Fibroblast of mammary gland (primary cell): ENCODE measurements at regions not wholly inside any gene's neighbourhood (a gene's known extent, or its start where the extent isn't known, plus 50 kb on each side); places are given as distances from the start of the nearest gene placed in this dataset.

Source experiments
- DNase-seq: peaks from one replicate; pipeline ENCODE4 v3.0.0-alpha.2; 2010; ENCODE audit warnings: low read depth
- H3K4me3 ChIP-seq: 2 replicates; pipeline ENCODE4 v1.5.1; 2011; ENCODE audit warnings: low read depth, mild to moderate bottlenecking, low read length, moderate library complexity; ENCODE audit not compliant: control insufficient read depth
- TF ChIP-seq, protein P1 (sequence below): conservative IDR thresholded peaks from 2 replicates; pipeline ENCODE4 v1.5.1; 2011; ENCODE audit warnings: low read depth, low read length, inconsistent platforms; ENCODE audit not compliant: control insufficient read depth, insufficient read depth

DNA sequence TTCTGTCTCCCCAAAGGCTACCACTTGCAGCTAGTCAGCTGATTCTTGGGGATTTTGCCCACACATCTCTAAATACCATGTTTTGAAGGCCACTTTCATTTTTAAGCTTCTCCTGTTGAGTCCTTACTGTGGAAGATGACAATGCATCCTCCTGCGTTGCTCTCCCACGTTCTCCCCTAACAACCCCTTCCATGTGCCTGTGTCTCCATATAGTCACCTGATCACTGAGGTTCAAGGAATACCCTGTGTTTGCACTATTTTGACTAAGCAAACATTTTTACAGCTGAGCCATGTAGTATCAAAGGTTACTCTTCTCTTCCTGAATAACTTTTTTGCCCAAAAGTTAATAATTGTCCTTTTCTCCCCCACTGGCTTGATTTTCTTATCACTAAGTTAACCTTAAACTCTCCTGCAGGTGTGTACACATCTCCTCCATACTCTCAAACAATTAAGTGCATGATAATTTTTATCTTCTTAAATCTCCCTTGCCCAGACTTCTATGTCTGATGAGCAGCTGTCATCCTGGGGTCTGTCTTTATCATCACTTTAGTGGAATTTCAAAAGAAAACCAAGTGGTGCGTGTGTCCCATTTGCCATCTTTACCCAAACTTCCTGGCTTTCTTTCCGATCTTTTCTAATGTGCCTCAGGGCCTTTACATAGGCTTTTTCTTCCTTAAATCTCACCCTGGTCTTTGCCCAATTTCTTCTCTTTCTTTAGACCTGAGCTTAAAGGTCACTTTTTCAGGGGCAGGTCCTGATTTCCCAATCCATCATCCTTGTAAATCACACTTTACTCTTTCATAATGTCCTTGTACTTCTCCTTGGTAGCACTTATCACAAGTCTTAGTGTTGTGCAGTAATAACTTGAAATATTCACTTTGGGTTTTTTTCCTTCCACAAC is 85.2 kb upstream of the SPATS2L start:
- DNase-seq, result no peak
- TF ChIP-seq, protein P1, sequence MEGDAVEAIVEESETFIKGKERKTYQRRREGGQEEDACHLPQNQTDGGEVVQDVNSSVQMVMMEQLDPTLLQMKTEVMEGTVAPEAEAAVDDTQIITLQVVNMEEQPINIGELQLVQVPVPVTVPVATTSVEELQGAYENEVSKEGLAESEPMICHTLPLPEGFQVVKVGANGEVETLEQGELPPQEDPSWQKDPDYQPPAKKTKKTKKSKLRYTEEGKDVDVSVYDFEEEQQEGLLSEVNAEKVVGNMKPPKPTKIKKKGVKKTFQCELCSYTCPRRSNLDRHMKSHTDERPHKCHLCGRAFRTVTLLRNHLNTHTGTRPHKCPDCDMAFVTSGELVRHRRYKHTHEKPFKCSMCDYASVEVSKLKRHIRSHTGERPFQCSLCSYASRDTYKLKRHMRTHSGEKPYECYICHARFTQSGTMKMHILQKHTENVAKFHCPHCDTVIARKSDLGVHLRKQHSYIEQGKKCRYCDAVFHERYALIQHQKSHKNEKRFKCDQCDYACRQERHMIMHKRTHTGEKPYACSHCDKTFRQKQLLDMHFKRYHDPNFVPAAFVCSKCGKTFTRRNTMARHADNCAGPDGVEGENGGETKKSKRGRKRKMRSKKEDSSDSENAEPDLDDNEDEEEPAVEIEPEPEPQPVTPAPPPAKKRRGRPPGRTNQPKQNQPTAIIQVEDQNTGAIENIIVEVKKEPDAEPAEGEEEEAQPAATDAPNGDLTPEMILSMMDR, result no peak
- no peak overlapping the region for H3K4me3 ChIP-seq

DNA sequence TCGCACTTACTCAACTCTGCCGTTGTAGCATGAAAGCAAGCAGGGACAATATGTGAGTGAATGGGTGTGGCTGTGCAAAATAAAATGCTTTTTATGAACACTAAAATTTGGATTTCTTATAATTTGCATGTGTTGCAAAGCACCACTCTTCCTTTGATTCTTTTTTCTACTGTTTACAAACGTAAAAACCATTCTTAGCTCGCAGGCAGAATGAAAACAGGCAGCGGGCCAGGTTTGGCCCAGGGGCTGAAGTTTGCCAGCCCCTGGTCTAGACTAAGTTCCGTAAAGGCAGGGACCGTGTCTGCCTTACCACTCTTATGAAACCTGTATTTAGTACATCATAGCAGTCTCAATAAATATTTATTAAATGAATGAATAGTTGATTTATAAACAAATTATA is 83.7 kb upstream of the SPATS2L start:
- no peak overlapping the region for H3K4me3 ChIP-seq
- TF ChIP-seq, protein P1, result no peak
- no peak for DNase-seq

DNA sequence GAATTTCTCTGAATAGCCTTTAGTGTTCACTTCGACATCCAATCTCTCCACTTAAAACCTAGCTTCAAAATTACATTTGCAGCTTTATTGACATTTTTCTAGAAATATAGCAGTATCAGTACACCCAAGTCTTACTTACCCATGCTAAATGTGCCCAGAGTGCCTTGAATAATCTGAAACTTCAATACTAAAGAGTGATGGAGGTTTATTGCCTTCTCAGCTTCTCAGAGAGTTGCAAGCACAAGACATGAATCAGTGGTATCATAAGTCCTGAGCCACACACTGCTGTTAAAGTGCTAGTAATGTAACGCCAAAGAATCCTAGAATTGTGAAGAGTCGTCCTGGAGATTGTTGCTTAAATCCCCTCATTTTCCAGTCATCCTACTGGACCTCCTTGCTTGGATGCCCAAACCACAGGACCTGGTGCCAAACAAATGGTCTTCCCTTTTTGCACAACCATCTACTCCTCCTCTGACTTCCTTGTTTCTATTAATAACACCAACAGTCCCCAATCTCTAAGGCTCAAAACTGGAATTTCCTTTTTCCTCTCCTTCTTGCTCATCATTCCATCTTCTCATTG is 83.2 kb upstream of the SPATS2L start:
- peak; percentile 44 for DNase-seq
- no peak overlapping the region for H3K4me3 ChIP-seq
- TF ChIP-seq, protein P1, result no peak

DNA sequence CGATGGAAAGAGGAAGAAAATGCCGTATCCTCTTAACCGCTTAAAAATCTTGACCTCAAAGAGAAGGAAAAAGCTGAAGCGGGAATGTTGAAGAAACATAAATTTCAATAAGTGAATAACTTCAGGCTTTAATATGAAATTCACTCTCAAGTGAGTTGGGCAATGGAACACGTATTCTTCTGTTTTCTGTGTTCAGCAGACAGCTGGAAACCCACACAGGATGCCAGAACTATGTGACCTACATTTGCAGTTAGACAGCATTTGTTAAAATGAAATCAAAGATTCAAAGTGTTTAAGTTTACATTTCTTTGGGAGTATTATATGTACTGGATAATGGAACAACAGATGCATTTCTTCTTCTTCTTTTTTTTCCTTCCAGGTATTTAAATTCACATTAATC is 80.5 kb upstream of the SPATS2L start:
- peak; percentile 42 for DNase-seq
- H3K4me3 ChIP-seq, result no peak overlapping the region
- TF ChIP-seq, protein P1, result no peak

DNA sequence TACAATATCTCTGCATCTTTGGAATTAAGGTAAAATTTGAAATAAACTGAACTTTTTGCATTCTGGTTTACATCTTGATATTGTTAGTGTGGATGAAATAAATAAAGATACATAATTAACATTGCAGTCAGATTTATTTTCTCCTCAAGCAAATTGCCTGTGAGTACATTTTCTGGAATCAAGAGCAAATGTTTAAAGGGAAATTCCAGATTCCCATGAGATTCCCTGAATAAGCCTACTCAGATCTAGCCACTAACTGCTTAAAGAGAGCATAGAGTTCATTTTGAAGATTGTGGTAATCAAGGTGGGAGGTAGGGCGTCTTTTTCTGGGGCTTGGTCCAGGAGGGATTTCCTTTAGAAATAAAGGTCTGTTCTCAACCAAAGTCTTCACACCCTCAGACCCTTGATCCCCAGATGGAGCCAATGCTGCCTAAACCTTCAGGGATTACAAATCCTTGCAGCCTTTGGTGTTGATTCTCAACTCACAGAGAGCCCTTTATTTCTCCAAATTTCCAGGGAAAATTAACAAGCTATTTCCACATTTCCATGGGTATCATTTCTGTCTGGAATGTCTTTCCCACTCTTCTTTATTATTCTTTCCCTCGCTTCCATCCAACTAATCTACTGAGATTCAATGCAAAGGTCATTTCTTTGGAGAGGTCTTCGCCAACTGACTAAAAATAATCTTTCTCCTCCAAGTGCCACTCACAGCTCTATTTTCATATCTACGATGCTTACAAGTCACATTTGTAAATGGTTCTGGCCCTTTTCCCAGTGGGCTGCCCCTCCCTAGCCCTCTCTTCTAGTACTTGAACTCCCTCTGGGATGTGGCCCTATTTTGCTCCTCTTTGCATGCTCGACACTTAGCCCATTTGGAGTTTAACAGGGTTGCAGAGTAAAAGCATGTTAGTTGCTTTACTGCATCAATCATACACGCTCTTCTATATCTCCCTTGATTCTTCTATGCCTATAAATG is 79.8 kb upstream of the SPATS2L start:
- H3K4me3 ChIP-seq, result no peak overlapping the region
- no peak for DNase-seq
- TF ChIP-seq, protein P1, result no peak

DNA sequence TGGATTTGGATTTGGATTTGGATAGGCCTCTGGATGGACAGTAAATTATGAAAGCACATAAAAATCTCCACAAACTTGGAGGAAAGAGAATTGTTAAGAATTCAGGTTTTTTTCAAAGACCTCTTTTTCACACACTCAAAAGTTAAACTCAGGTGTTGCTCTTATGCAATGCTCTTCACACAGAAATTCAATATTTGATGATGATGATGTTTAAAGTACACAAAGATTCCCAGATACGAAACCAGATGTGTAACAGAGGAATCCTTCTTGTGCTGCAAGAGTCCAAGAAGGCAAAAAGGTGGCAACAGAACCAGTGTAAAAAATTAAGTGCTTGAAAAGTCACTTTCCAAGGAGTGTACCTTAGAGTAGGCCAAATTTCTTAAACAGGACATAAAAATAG is 75.8 kb upstream of the SPATS2L start:
- TF ChIP-seq, protein P1, result no peak
- no peak overlapping the region for H3K4me3 ChIP-seq
- DNase-seq, result no peak
